Testis (tissue), 2 donors: ENCODE measurements at regions not wholly inside any gene's neighbourhood (a gene's known extent, or its start where the extent isn't known, plus 50 kb on each side); places are given as distances from the start of the nearest gene placed in this dataset.

ENCODE experiments used
- DNase-seq: peaks from one replicate; pipeline ENCODE4 v3.0.0-alpha.2; 2019
- H3K27ac ChIP-seq, 2 donors: fragments of 200-600 bp; sonication (generic); one replicate each; pipeline ENCODE4 v1.5.1; 2019
- H3K27me3 ChIP-seq: fragments of 200-600 bp; sonication (generic); one replicate; pipeline ENCODE4 v1.5.1; 2019
- H3K36me3 ChIP-seq: fragments of 200-600 bp; sonication (generic); one replicate; pipeline ENCODE4 v1.5.1; 2017; ENCODE audit warnings: low read depth; ENCODE audit errors: missing control alignments
- H3K4me1 ChIP-seq: fragments of 200-600 bp; sonication (generic); one replicate; pipeline ENCODE4 v1.5.1; 2019
- H3K4me3 ChIP-seq, 2 donors: fragments of 200-600 bp; sonication (generic); one replicate each; pipeline ENCODE4 v1.5.1; 2017 to 2019
- H3K9me3 ChIP-seq: fragments of 200-600 bp; sonication (generic); one replicate; pipeline ENCODE4 v1.5.1; 2017
- CTCF ChIP-seq, 3 experiments: fragments of 450-650 bp in 2 of 3; fragments of 200-600 bp in 1 of 3; sonication (generic) in 1 of 3; IDR thresholded peaks; one replicate each; pipeline ENCODE4 v1.5.1; 2016 to 2019; ENCODE audit warnings: antibody characterized with exemption in 3 of 3, mild to moderate bottlenecking in 2 of 3, moderate library complexity in 1 of 3
- POLR2A ChIP-seq: fragments of 450-650 bp; IDR thresholded peaks from one replicate; pipeline ENCODE4 v1.6.1; 2017; ENCODE audit warnings: antibody characterized with exemption, mild to moderate bottlenecking, moderate library complexity
- WGBS, 2 donors: methylation state at CpG; one replicate each; pipeline ENCODE4 v1.1.5; 2018; 5-methylcytosine and 5-hydroxymethylcytosine counted together
- intact Hi-C: fragments of 100-400 bp; cut with DNase I; formaldehyde crosslinking; loops from one replicate; pipeline ENCODE4 v1.15.1; 2023; ENCODE audit warnings: low total_unique reads

- intact Hi-C loops, result no loop called here
- Histone ChIP-seq H3K27me3 (no peaks in the 10 kb centered on the region), H3K36me3 (no peaks in the 10 kb centered on the region), H3K4me1 (no peaks in the 10 kb centered on the region), H3K27ac (no peak overlapping the region), H3K4me3 (no peak overlapping the region), H3K9me3 (no peaks in the 10 kb centered on the region)
- no peak for DNase-seq
- 49 to 57% methylated on average over 1 of the region's 1 CpG for WGBS, 2 donors
- no peak for TF ChIP-seq CTCF (IDR thresholded peaks at IDR 0.05)
These were observed 59.4 kb upstream of the C4orf54 start for GRCh38 chr4:99716996-99717395.

GRCh38 chr4:99715286-99715685 is 57.7 kb upstream of the C4orf54 start:
- Histone ChIP-seq H3K9me3 (no peaks in the 10 kb centered on the region), H3K27me3 (no peaks in the 10 kb centered on the region), H3K36me3 (no peaks in the 10 kb centered on the region), H3K27ac (no peak overlapping the region), H3K4me3 (no peak overlapping the region), H3K4me1 (no peaks in the 10 kb centered on the region)
- TF ChIP-seq POLR2A (no peak), CTCF (IDR thresholded peaks at IDR 0.05) (no peak)
- DNase-seq, result no peak
- intact Hi-C loops, result no loop called here

- no peaks in the 10 kb centered on the region for H3K27me3 ChIP-seq
- intact Hi-C loops, result no loop called here
- 89 to 90% methylated on average over 4 of the region's 4 CpGs for WGBS, 2 donors
- DNase-seq, result no peak
- H3K4me3 ChIP-seq, result no peak overlapping the region
- H3K4me1 ChIP-seq, result no peaks in the 10 kb centered on the region
- H3K9me3 ChIP-seq, result no peaks in the 10 kb centered on the region
- TF ChIP-seq POLR2A (no peak), CTCF (IDR thresholded peaks at IDR 0.05) (no peak)
- no peak overlapping the region for H3K27ac ChIP-seq
- no peaks in the 10 kb centered on the region for H3K36me3 ChIP-seq
These were observed 56.6 kb upstream of the C4orf54 start for GRCh38 chr4:99714179-99714578.

- Histone ChIP-seq H3K9me3 (no peaks in the 10 kb centered on the region), H3K27ac (no peak overlapping the region), H3K27me3 (no peaks in the 10 kb centered on the region), H3K4me1 (no peaks in the 10 kb centered on the region), H3K4me3 (no peak overlapping the region), H3K36me3 (no peaks in the 10 kb centered on the region)
- WGBS, 2 donors, result 86 to 88% methylated on average over 3 of the region's 3 CpGs
- intact Hi-C loops, result no loop called here
- TF ChIP-seq CTCF (IDR thresholded peaks at IDR 0.05) (no peak), POLR2A (no peak)
- DNase-seq, result no peak
These were observed 54.9 kb upstream of the C4orf54 start for GRCh38 chr4:99712530-99712929.

- Histone ChIP-seq H3K9me3 (no peaks in the 10 kb centered on the region), H3K4me3 (no peak overlapping the region), H3K27me3 (no peaks in the 10 kb centered on the region), H3K36me3 (no peaks in the 10 kb centered on the region), H3K4me1 (no peaks in the 10 kb centered on the region), H3K27ac (no peak overlapping the region)
- 78 to 94% methylated on average over 1 of the region's 1 CpG for WGBS, 2 donors
- TF ChIP-seq CTCF (IDR thresholded peaks at IDR 0.05) (no peak), POLR2A (no peak)
- DNase-seq, result no peak
- intact Hi-C loops, result no loop called here
These were observed 54.5 kb upstream of the C4orf54 start for GRCh38 chr4:99712099-99712498.
